Epithelial cell of esophagus (primary cell): ENCODE measurements at regions not wholly inside any gene's neighbourhood (a gene's known extent, or its start where the extent isn't known, plus 50 kb on each side); places are given as distances from the start of the nearest gene placed in this dataset.
"Not testable (repeated sequence)": the region's sequence is repeated elsewhere in the genome, so short reads cannot be mapped to it uniquely, and the experiment has no call there.

ENCODE experiments used
- DNase-seq: peaks from one replicate; pipeline ENCODE4 v3.0.0; 2010; ENCODE audit warnings: low read depth
- H3K4me3 ChIP-seq: 2 replicates; pipeline ENCODE4 v1.5.1; 2011; ENCODE audit warnings: mild to moderate bottlenecking, low read length, control low read depth

DNA sequence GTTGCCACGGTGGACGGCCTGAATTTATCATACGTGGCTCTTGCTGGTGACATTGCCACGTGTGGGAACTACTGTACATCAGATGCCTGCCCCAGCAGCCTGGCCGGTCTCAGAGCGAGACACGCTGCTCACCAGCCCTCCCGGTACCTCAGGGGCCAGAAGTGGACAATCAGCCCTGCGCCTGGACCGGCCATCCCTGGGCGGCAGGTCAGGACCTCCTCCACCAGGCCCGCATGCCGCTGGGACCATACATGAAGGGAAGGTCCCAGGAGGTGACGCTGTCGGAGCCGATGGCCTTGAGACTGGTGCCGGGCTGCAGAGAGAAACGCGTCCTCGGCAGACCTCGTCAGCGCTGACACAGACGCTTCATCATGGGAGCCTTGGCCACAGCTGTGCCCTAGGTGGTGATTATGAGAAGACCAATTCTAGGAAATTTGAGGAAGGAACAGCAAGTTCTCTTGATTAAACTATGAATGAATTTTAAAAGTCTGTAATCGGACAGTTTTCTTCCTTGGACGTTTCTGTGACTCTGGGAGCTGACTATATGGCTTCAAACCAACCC is 5456.7 kb upstream of the TPTE start:
- H3K4me3 ChIP-seq, DNase-seq: not testable (repeated sequence)

DNA sequence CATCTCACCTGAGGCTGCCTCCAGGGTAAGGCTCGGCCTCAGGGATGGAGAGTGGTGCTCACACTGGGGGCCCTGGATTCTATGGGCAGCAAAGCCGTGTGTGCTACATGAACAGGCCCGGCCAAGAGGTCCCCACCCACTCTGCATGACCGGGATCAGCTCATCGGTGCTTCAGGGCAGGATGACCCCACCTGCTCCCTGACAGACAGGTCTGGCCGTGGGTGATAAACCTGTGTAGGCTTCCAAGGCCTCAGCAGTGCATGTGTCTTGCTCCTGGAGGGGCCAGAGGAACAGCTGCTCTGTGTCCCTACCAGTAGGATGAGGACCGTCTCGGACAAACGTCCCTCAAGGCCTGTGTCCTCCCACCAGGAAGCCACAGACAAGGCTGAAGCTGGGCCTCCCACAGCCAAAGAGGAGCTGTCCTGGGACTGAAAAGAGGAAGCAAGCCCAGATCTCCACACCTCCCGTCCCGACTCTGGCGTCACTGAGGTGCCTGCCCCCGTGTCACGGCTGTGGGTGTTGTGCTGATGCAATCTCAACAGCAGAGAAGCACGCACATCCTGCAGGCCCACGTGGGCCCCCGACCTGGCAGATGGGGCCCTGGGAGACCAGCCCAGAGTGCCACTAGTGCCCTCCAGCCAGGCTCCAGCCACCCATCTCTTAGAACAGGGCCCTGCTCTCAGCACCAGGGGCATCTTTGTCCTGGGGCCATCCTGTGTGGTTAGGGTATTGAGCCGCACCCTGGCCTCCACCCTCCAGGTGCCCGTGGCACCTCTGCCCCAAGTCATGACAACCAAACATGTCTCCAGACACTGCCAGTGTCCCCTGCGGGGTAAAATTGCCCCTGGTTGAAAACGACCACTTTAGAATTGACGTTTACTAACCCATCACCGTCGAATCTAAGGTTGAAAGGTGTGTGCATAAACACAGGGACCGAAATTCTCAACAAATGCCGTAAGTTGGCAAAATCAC is 5455.9 kb upstream of the TPTE start:
- DNase-seq, H3K4me3 ChIP-seq: not testable (repeated sequence)

DNA sequence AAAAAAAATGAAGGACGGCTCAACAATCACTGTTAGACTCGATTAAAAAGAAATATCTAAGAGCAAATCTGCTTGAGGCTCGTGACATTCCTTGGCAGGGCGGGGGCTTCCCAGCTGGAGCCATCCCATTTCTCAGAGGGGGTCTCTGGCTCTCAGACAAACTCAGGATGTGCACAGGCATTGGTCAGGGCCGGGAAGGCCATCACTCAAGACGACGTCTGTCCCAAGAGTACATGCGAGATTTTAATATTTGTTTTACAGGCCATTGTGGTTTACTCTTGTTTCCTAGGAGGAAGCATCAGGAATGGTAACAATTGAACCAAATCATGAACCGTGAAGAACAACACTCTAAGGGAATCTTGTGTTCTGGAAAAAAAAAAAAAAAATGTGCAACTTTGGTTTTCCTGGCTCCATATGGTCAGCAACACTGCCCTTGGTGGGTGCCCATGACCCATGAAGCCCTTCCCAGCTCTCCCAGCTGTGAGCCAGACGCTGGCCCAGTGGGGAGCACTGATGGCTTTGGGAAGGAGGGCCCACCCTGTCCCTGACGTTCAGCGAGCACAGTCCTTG is 5454.6 kb upstream of the TPTE start:
- not testable (repeated sequence) for H3K4me3 ChIP-seq, DNase-seq

DNA sequence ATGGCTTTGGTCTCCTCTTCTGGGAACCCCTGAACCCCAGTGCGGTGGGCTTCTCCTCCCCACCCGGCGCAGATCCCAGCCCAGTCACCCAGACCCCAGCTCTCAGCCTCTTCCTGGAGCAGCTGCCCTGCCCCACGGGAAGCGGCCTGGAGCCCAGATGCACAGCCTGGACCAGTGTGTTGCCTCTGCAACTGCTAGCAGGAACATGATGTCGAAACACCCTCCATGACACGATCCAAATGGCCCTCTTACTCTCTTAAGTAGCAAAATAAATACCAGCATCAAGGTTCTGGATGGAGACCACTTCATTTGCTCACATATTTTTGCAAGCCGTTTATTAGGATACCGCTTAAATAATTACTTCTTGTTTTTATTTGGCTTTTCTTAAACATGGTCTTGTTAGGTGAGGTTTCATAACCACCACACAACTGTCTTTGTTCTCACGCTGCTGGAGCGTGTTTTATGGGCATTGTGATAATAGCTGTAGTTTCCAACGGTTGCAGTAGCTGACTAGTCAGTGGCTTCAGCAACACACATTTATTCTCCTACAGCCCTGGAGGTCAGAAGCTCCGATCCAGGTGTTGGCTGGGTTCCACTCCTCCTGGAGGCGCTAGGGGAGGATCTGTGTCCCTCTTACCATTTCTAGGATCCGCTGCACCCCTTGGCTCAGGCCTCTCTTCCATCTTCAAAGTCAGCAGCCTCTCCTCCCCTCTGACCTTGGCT is 5453.9 kb upstream of the TPTE start:
- DNase-seq = not testable (repeated sequence)

DNA sequence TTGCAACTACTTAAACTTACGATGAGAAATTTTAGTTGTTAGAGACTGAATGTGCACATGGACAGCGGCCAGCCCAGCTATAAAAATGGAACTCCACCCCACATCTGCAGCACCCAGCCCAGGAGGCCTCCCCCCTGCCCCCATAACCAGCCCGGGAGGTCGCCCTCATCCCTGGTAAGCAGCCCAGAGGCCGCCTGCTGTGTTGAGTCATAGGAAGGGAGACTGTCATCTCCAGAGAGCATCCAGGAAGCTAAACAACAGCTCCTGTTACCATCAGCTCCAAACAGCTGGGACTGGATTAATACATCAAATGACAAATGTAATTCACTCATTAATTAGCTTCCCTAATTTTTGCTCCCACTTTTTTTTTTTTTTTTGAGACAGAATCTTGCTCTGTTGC is 5452.7 kb upstream of the TPTE start:
- not testable (repeated sequence) for H3K4me3 ChIP-seq, DNase-seq

More for the DNA sequence above, 5453.9 kb upstream of the TPTE start:
- not testable (repeated sequence) for H3K4me3 ChIP-seq

DNA sequence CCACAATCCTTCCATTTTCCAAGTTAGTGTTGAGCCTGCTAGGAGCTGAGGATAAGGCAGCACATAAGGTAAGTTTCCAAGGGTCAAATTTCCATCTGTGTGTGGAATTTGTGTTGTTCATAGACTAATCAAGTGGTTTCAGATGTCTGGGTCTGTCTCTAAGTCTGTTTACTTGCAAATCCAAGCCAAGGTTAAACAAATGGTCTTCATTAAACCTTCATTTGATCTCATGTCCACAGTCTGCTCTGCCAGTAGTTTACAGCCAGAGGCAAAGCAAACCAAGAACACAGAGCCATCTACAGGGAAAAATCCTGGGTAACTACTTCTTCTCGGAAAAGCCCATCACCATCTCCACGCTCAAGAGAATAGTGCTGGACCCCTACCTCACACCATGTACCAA is 5450.2 kb upstream of the TPTE start:
- not testable (repeated sequence) for DNase-seq, H3K4me3 ChIP-seq

DNA sequence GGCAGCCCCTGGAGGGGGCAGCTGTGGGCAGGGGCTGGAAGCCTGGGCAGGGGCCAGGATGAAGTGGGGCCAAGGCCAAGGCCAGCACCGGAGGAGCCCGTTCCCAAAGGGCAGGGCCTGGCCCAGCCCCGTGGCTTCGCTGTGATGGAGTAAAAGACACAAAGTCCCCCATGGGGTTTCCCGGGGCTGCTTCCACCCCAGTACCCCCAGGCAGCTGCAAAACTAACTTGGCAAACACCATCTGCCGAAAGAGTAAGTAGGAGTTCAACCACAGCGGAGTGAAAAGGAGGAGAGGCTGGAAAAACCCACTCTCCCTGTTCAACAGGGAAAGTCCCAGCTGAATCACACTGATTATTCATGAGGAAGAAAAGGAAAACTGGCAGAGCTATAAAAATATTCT is 5444.5 kb upstream of the TPTE start:
- H3K4me3 ChIP-seq, DNase-seq: not testable (repeated sequence)

DNA sequence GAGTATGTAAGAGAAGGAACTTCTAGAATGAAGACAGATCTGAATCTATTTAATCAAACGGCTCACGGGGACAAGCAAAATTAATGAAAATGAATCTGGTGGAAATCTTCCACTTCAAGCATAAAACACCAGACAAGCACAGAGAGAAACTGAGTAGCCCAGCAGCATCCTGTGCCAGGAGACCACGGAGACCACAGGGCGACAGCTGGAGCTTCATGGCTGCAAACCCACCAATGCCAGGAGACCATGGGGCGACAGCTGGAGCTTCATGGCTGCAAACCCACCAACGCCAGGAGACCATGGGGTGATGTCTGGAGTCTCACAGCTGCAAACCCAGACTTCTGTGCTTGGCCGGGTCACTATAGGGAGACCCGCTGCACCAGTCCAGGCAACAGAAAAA is 5442.0 kb upstream of the TPTE start:
- not testable (repeated sequence) for DNase-seq, H3K4me3 ChIP-seq

DNA sequence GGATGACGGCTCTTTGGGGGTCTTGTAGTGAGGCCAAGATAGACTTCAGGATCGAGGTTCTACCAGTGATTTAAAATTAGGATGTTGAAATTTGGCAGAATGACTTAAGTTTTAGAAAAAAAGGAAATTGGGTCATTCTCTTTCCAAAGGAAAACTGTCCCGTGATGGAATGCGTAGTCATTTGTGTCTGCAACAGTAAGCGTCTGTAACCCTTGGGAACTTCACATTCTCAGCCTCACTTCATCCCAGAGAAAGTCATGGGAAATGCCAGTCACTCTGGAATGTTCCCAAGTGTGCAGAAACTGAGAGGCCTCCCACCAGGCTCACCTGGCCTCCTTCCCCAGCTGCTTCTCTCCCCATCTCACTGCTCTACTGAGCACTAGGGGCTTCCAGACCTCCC is 5441.4 kb upstream of the TPTE start:
- DNase-seq, H3K4me3 ChIP-seq: not testable (repeated sequence)

DNA sequence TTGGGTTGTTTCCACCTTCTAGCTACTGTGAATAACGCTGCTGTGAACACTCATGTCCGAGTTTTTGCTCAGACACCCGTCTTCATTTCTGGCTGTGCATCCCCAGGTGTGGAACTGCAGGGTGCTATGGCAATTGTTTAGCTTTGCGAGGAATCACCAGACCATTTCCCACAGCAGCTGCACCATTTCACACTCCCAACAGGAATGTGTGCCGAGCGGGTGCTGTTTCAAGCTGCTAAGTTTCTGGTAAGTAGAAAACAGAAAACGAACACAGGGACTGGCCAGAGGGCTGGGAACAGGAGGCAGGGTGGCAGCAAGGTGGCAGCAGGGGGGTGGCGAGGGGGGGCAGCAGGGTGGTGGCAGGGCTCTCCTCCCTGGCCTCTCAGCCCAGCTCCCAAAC is 5437.1 kb upstream of the TPTE start:
- not testable (repeated sequence) for H3K4me3 ChIP-seq, DNase-seq

DNA sequence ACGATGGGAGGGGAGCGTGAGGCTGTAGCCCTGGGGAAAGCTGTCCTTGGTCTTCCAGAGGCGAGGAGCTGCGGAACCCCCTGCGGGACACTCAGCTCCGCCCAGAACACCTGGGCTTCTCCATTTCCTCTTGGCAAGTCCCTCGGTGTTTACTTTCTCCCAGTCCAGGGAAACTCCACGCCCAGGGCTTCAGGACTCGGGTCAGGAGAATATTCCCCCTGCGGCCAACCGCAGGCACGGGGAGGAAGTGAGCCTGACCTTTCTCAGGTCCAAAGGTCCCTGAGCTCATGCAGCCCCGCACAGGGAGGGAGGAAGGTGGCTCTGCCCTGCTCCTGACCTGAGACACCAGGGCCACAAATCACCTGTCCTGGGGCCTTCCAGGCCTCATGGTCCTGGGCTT is 5435.9 kb upstream of the TPTE start:
- not testable (repeated sequence) for DNase-seq, H3K4me3 ChIP-seq

DNA sequence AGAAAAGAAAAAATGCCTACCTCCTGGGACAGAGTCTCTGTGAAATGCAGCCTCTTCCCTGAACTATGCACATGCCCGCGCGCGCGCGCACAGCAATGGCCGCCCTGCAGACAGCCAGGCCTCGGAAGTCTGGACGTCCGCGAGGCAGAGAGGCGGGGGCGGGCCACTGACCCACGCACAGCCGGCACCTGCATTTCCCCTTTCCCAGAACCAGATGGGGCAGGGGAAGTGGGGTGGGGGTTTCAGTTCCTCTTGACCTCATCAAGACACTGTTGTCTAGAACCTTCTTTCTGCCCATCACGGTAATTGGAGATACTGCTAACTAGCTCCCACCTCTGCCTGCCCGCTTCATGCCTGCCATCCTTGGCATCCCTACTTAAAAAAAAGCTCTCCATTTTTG is 5435.0 kb upstream of the TPTE start:
- DNase-seq = not testable (repeated sequence)

DNA sequence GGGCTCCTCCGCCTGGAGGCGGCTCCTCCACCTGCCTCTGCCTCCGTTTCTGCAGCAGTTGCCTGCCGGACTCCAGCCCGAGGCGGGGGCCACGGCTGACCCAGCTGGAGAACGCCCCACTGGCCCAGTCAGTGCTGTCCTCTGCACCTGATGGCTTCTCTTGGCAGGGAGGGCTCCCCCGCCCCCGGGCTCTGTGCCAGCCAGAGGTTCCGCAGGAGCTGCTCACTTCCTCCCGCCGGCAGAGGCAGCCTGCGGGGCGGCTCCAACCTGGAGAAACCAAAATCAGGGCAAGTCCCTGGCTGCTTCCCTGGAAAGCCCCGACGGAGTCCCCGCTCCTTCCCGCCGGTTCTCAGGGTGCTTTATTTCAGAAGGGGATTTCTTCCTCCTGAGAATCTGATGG is 5432.6 kb upstream of the TPTE start:
- H3K4me3 ChIP-seq, DNase-seq: not testable (repeated sequence)

More for the DNA sequence above, 5435.0 kb upstream of the TPTE start:
- not testable (repeated sequence) for H3K4me3 ChIP-seq

DNA sequence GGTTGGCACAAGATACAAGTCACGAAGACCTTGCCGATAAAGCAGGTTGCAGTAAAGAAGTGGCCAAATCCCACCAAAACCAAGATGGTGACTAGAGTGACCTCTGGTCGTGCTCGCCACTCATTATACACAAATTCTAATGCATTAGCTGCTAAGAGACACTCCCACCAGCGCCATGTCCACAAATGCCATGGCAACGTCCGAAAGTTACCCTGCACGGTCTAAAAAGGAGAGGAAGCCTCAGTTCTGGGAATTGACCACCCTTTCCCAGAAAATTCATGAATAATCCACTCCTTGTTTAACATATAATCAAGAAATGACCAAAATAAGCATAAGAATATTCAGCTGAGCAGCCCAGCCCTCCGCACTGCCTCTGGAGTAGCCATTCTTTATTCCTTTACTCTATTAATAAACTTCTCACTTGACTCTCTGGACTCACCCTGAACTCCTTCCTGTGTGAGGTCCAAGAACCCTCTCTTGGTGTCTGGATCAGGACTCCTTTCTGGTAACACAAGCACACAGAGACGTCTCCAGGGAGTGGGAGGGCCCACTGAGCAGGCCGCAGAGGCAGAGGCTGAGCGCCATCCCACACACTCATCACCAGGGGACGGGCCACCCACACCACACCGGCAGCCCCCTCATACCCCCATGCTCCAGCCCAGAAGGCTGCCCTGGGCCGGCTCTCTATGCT is 5431.8 kb upstream of the TPTE start:
- H3K4me3 ChIP-seq, DNase-seq: not testable (repeated sequence)

DNA sequence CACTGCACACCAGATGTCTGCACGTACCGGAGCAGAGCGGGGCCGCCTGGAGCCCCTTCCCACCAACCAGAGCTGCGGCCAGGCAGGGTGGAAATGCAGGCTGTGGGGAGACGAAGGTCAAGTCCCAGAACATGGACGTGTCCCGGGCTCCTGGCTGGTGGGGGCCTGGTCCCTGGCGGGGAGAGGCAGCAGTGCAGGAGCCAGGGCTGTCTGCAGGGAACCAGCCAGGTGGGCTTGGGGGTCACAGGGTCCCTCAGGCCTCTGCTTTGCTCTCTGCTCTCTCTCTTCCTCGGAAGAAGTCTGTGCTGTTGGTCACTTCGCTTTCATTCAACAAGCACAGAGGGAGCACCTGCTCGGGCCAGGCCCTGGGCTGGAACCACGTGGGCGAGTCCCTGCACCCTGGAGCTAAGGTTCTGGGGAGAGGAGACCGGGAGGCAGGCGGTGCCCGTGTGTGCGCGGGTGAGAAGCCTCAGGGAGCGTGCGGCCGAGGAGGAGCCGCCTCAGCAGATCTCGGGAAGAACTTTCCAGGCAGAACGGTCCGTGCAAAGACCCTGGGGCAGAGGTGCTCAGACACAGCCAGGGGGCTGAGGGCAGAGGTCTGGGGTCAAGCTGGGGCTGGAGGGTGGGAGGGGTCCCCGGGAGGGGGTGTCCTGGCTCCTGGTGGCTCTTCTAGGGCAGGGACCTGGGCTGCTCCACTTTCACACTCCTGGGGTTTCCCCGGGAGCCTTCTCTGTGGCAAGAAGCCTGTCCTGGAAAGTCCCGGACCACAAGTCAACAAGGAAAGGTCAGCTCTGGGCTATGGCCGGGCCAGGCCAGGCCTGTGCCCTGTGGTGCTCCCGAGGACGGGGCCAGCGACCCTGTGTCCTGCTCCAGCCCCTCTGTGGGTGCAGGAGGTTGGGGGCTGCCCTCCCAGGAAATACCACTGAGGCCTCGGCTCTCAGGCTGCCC is 5431.0 kb upstream of the TPTE start:
- H3K4me3 ChIP-seq, DNase-seq: not testable (repeated sequence)

DNA sequence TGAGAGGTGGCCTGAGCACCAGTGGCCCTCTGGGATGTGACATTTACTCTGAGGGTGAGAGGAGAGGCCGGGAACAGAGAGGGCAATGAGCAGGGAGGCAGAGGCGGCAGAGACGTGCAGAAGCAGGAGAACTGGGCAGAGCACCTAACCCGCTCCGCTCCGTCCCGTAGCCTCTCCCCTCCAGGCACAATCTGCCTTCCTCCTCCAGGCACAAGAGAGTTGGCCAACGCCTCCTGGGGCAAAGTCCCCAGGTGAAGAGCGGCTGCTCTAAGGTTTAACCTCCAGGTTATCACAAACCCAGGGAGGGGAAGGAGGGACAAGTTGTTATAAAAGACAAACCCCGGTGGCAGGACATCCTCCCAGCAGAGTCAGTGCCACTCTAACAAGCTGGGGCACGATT is 5430.1 kb upstream of the TPTE start:
- not testable (repeated sequence) for DNase-seq, H3K4me3 ChIP-seq

DNA sequence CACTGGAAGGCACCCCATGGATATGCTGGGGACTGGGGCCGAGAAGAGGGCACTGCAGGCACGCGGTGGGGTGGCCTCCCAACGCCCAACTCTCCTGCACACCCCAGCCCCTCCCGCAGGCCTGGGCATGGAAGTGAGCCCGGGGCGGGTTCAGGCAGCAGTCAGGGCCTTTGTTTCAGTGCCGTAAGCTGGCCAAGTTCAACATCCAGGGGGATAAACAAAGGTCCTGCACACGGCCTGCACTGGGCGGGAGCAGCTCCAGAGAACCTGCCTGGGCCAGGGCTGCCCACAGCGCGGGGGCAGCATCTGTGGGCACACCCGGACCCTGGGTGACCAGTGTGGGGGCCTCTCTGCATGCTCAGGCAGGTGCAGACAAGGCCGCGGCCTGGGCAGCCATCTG is 5425.8 kb upstream of the TPTE start:
- not testable (repeated sequence) for DNase-seq, H3K4me3 ChIP-seq
